ENCODE measurements at regions not wholly inside any gene's neighbourhood (a gene's known extent, or its start where the extent isn't known, plus 50 kb on each side); places are given as distances from the start of the nearest gene placed in this dataset.

- no TSS peak for BruUV-seq (replicated peaks)
- no peaks in the 10 kb centered on the region for H4K20me1 ChIP-seq (ENCODE audit: insufficient read depth)
- ChIA-PET POLR2A (no interaction called here), RAD21 (ENCODE audit: low non-redundant PET in 1 of 2, low total read pairs in 2 of 2, uncharacterized antibody in 2 of 2, unreplicated experiment in 2 of 2) (no interaction called here), CTCF (no interaction called here)
- no peaks in the 10 kb centered on the region for H3K79me2 ChIP-seq (ENCODE audit: insufficient read depth, low read length)
- no peak for DNase-seq (ENCODE audit: low read depth, low spot score)
- intact Hi-C loops (cut with micrococcal nuclease): no loop called here
- no peak overlapping the region for H3K4me2 ChIP-seq (ENCODE audit: low read length)
- H3K9me2 ChIP-seq (ENCODE audit: insufficient read depth): no peaks in the 10 kb centered on the region
- ATAC-seq: no peak
- peaks cover 3 to 4% of the 10 kb centered on the region in 2 experiments; a peak in 2 of 4 replicates for H3K9me3 ChIP-seq (ENCODE audit: control insufficient read depth in 1 of 2, insufficient read depth in 1 of 2, low read depth in 1 of 2, low read length in 2 of 2)
- TF ChIP-seq FOSL1 (IDR thresholded peaks at IDR 0.05; ENCODE audit: low read depth): no peak
- no peak for TF ChIP-seq SP1 (IDR thresholded peaks at IDR 0.05; ENCODE audit: low read depth)
- TF ChIP-seq JUND (IDR thresholded peaks at IDR 0.05): no peak
- TF ChIP-seq EZH2 (IDR thresholded peaks at IDR 0.05): no peak
- no peak for TF ChIP-seq POLR2AphosphoS5 (IDR thresholded peaks at IDR 0.05; ENCODE audit: low read depth, low read length)
- no peak for TF ChIP-seq TCF7L2 (IDR thresholded peaks at IDR 0.05; ENCODE audit: borderline replicate concordance, extremely low read depth, insufficient read depth, insufficient read length)
- TF ChIP-seq SIN3A (IDR thresholded peaks at IDR 0.05; ENCODE audit: low read depth): no peak
- no peak for TF ChIP-seq CTCF (IDR thresholded peaks at IDR 0.05 in 2 of 3, conservative IDR thresholded peaks at IDR 0.05 in 1 of 3; ENCODE audit: borderline replicate concordance in 1 of 3, insufficient read depth in 1 of 3, low read depth in 2 of 3, low read length in 2 of 3)
- H3K27ac ChIP-seq (ENCODE audit: low read depth, low read length): no peak overlapping the region
- H3K4me3 ChIP-seq (replicated peaks in 1 of 2; ENCODE audit: low read depth in 1 of 2, low read length in 2 of 2): no peak overlapping the region
- no peak overlapping the region for H2AFZ ChIP-seq (ENCODE audit: low read depth, low read length, poor library complexity, severe bottlenecking)
- H3K36me3 ChIP-seq (ENCODE audit: control insufficient read depth in 1 of 2, insufficient read depth in 2 of 2, low read length in 2 of 2): no peaks in the 10 kb centered on the region
- no peaks in the 10 kb centered on the region for H3K4me1 ChIP-seq (ENCODE audit: control insufficient read depth in 1 of 2, insufficient read depth in 2 of 2, low read length in 2 of 2)
- no peak overlapping the region for H3K9ac ChIP-seq (ENCODE audit: low read length)
- H3K27me3 ChIP-seq (ENCODE audit: insufficient read depth, low read length): no peaks in the 10 kb centered on the region
These were observed 106.1 kb upstream of the NETO1 start for GRCh38 chr18:72973841-72974240.

GRCh38 chr18:72965616-72966015 lies 97.8 kb upstream of the NETO1 start:
- POLR2A ChIA-PET: no interaction called here
- Histone ChIP-seq H3K27me3 (ENCODE audit: insufficient read depth, low read length) (no peaks in the 10 kb centered on the region), H3K4me1 (ENCODE audit: control insufficient read depth in 1 of 2, insufficient read depth in 2 of 2, low read length in 2 of 2) (no peaks in the 10 kb centered on the region), H3K27ac (ENCODE audit: low read depth, low read length) (no peak overlapping the region), H3K4me3 (replicated peaks in 1 of 2; ENCODE audit: low read depth in 1 of 2, low read length in 2 of 2) (no peak overlapping the region), H3K4me2 (ENCODE audit: low read length) (no peak overlapping the region), H2AFZ (ENCODE audit: low read depth, low read length, poor library complexity, severe bottlenecking) (no peak overlapping the region), H3K79me2 (ENCODE audit: insufficient read depth, low read length) (no peaks in the 10 kb centered on the region), H3K9ac (ENCODE audit: low read length) (no peak overlapping the region), H4K20me1 (ENCODE audit: insufficient read depth) (no peaks in the 10 kb centered on the region), H3K9me3 (ENCODE audit: control insufficient read depth in 1 of 2, insufficient read depth in 1 of 2, low read depth in 1 of 2, low read length in 2 of 2) (peaks cover 19 to 21% of the 10 kb centered on the region in 2 experiments; a peak in 2 of 4 replicates), H3K36me3 (ENCODE audit: control insufficient read depth in 1 of 2, insufficient read depth in 2 of 2, low read length in 2 of 2) (no peaks in the 10 kb centered on the region), H3K9me2 (ENCODE audit: insufficient read depth) (no peaks in the 10 kb centered on the region)
- RAD21 ChIA-PET (ENCODE audit: low non-redundant PET in 1 of 2, low total read pairs in 2 of 2, uncharacterized antibody in 2 of 2, unreplicated experiment in 2 of 2): no interaction called here
- CTCF ChIA-PET: no interaction called here
- no peak for DNase-seq (ENCODE audit: low read depth, low spot score)
- intact Hi-C loops (cut with micrococcal nuclease): no loop called here
- ATAC-seq: no peak
- BruUV-seq (replicated peaks): no TSS peak
- no peak for TF ChIP-seq POLR2A (IDR thresholded peaks at IDR 0.05; ENCODE audit: borderline replicate concordance, extremely low read depth, insufficient read depth, insufficient read length)
- no peak for TF ChIP-seq SIN3A (IDR thresholded peaks at IDR 0.05; ENCODE audit: low read depth)
- TF ChIP-seq SRF (IDR thresholded peaks at IDR 0.05; ENCODE audit: low read depth): no peak
- no peak for TF ChIP-seq POLR2AphosphoS5 (IDR thresholded peaks at IDR 0.05; ENCODE audit: low read depth, low read length)
- TF ChIP-seq, protein P1, sequence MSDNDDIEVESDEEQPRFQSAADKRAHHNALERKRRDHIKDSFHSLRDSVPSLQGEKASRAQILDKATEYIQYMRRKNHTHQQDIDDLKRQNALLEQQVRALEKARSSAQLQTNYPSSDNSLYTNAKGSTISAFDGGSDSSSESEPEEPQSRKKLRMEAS (IDR thresholded peaks at IDR 0.05): no peak
- no peak for TF ChIP-seq CTCF (IDR thresholded peaks at IDR 0.05 in 2 of 3, conservative IDR thresholded peaks at IDR 0.05 in 1 of 3; ENCODE audit: borderline replicate concordance in 1 of 3, insufficient read depth in 1 of 3, low read depth in 2 of 3, low read length in 2 of 3)
- no peak for TF ChIP-seq CEBPB (IDR thresholded peaks at IDR 0.05; ENCODE audit: low read depth)
- TF ChIP-seq ELF1 (IDR thresholded peaks at IDR 0.05; ENCODE audit: borderline replicate concordance, low read depth): no peak
- no peak for TF ChIP-seq SP1 (IDR thresholded peaks at IDR 0.05; ENCODE audit: low read depth)
- no peak for TF ChIP-seq CBX3 (IDR thresholded peaks at IDR 0.05; ENCODE audit: low read depth)
- TF ChIP-seq, protein P2, sequence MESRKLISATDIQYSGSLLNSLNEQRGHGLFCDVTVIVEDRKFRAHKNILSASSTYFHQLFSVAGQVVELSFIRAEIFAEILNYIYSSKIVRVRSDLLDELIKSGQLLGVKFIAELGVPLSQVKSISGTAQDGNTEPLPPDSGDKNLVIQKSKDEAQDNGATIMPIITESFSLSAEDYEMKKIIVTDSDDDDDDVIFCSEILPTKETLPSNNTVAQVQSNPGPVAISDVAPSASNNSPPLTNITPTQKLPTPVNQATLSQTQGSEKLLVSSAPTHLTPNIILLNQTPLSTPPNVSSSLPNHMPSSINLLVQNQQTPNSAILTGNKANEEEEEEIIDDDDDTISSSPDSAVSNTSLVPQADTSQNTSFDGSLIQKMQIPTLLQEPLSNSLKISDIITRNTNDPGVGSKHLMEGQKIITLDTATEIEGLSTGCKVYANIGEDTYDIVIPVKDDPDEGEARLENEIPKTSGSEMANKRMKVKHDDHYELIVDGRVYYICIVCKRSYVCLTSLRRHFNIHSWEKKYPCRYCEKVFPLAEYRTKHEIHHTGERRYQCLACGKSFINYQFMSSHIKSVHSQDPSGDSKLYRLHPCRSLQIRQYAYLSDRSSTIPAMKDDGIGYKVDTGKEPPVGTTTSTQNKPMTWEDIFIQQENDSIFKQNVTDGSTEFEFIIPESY (IDR thresholded peaks at IDR 0.05; ENCODE audit: extremely low read depth, insufficient replicate concordance, low read length): no peak
- no peak for TF ChIP-seq ZFX (IDR thresholded peaks at IDR 0.05)
